HL-60 (cell line): ENCODE measurements at regions not wholly inside any gene's neighbourhood (a gene's known extent, or its start where the extent isn't known, plus 50 kb on each side); places are given as distances from the start of the nearest gene placed in this dataset.

ENCODE experiments used
- CTCF ChIP-seq: IDR thresholded peaks from one replicate; pipeline ENCODE4 v1.5.1; 2011; ENCODE audit warnings: low read length, control low read depth, inconsistent platforms; ENCODE audit not compliant: insufficient read depth
- GABPA ChIP-seq: IDR thresholded peaks from 2 replicates; pipeline ENCODE4 v1.6.1; 2012; ENCODE audit warnings: low read depth
- POLR2AphosphoS5 ChIP-seq: IDR thresholded peaks from 2 replicates; pipeline ENCODE4 v1.6.1; 2012; ENCODE audit warnings: low read depth
- REST ChIP-seq: IDR thresholded peaks from 2 replicates; pipeline ENCODE4 v1.6.1; 2012; ENCODE audit warnings: low read depth; ENCODE audit not compliant: insufficient replicate concordance

GRCh38 chrX:122555925-122556324 is 628.2 kb upstream of the GRIA3 start:
- TF ChIP-seq CTCF (no peak), REST (no peak), POLR2AphosphoS5 (no peak), GABPA (no peak)
